ENCODE measurements at regions not wholly inside any gene's neighbourhood (a gene's known extent, or its start where the extent isn't known, plus 50 kb on each side); places are given as distances from the start of the nearest gene placed in this dataset.

DNA sequence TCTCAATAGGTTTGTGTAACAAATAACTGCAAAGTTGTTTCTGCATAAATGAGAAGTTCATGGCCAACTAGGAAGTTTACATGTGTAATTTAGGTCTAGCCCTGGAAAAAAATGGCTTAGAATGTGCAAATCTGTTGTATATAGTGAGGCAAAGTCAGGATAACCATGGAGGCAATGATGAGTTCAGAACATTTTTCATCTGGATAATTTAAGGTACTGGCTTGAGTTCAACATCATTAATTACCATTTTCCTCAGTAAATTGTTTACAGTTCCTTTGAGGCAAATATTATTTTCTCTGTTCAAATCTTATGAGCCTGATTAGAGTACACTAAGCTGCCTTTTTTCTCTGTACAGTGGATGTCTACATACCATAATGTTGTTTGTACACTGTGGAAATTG lies 1259.0 kb upstream of the NUDT12 start:
- no peaks in the 10 kb centered on the region for H3K9me2 ChIP-seq (replicated peaks; ENCODE audit: insufficient read depth)
- H4K20me1 ChIP-seq (ENCODE audit: insufficient read depth, poor library complexity, severe bottlenecking) = no peaks in the 10 kb centered on the region
- no peaks in the 10 kb centered on the region for H3K9me3 ChIP-seq (ENCODE audit: low read depth)
- no peaks in the 10 kb centered on the region for H3K79me2 ChIP-seq
- no peak overlapping the region for H2AFZ ChIP-seq
- TF ChIP-seq EZH2phosphoT487 (IDR thresholded peaks at IDR 0.05; ENCODE audit: low read depth, severe bottlenecking, unreplicated experiment) = no peak
- no peak for TF ChIP-seq EZH2 (IDR thresholded peaks at IDR 0.05; ENCODE audit: borderline replicate concordance)
- TF ChIP-seq, protein P1, sequence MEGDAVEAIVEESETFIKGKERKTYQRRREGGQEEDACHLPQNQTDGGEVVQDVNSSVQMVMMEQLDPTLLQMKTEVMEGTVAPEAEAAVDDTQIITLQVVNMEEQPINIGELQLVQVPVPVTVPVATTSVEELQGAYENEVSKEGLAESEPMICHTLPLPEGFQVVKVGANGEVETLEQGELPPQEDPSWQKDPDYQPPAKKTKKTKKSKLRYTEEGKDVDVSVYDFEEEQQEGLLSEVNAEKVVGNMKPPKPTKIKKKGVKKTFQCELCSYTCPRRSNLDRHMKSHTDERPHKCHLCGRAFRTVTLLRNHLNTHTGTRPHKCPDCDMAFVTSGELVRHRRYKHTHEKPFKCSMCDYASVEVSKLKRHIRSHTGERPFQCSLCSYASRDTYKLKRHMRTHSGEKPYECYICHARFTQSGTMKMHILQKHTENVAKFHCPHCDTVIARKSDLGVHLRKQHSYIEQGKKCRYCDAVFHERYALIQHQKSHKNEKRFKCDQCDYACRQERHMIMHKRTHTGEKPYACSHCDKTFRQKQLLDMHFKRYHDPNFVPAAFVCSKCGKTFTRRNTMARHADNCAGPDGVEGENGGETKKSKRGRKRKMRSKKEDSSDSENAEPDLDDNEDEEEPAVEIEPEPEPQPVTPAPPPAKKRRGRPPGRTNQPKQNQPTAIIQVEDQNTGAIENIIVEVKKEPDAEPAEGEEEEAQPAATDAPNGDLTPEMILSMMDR (IDR thresholded peaks at IDR 0.05; ENCODE audit: poor library complexity) = no peak
- H3K4me1 ChIP-seq (ENCODE audit: insufficient read depth) = no peaks in the 10 kb centered on the region
- no peak for DNase-seq (ENCODE audit: low spot score)
- no peak overlapping the region for H3K27ac ChIP-seq
- no peak overlapping the region for H3K4me2 ChIP-seq
- no peaks in the 10 kb centered on the region for H3K36me3 ChIP-seq (replicated peaks; ENCODE audit: insufficient read depth, low read depth)
- H3K27me3 ChIP-seq = no peaks in the 10 kb centered on the region
- H3K4me3 ChIP-seq = no peak overlapping the region

DNA sequence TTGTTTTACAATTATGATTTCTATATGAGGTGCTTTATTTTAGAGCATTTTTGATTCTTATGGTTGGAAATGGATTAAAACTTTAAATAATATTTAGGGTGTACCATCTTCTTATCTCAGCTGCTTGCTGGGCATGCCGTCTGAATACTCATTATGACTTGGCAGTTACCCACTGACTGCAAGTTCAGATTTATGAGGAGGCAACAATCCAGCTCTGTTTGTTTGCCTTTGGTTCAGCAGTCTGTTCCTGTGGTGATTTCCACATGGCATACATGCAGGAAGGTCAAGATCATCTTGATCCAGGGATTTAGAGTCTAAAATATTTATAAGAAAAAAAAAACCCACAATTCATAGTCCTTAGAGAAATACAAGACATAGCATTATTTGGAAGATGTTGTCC lies 1254.5 kb upstream of the NUDT12 start:
- Histone ChIP-seq H3K36me3 (replicated peaks; ENCODE audit: insufficient read depth, low read depth) (no peaks in the 10 kb centered on the region), H2AFZ (no peak overlapping the region), H3K4me2 (no peak overlapping the region), H3K4me3 (no peak overlapping the region), H4K20me1 (ENCODE audit: insufficient read depth, poor library complexity, severe bottlenecking) (no peaks in the 10 kb centered on the region), H3K27me3 (no peaks in the 10 kb centered on the region), H3K9me2 (replicated peaks; ENCODE audit: insufficient read depth) (no peaks in the 10 kb centered on the region), H3K79me2 (no peaks in the 10 kb centered on the region), H3K4me1 (ENCODE audit: insufficient read depth) (no peaks in the 10 kb centered on the region), H3K27ac (no peak overlapping the region), H3K9me3 (ENCODE audit: low read depth) (no peaks in the 10 kb centered on the region)
- no peak for DNase-seq (ENCODE audit: low spot score)
- WGBS (ENCODE audit: low lambda C conversion rate, missing lambda C conversion rate) = 52% methylated on average over 1 of the region's 1 CpG
- no peak for TF ChIP-seq EZH2 (IDR thresholded peaks at IDR 0.05; ENCODE audit: borderline replicate concordance)

DNA sequence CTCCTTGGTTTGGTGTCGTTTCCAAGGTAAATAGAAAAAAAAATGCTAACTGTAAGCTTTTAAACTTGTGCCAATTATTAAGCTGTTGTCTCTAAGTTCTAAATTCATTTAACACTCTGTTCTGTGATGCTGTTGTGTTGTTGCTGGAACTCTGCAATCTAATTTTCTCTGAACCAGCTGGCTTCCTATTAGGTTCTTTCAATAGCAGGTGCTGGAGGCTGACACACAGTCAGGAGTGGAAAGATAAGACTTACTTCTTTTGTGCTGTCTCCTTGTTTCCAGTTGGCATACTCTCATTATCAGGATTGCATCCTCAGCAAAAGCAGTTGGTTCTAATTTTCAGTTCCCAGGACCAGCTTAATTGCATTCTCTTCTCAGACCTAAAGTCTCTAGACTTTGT lies 1252.6 kb upstream of the NUDT12 start:
- DNase-seq (ENCODE audit: low spot score) = no peak
- WGBS (ENCODE audit: low lambda C conversion rate, missing lambda C conversion rate) = 71% methylated on average over 1 of the region's 1 CpG
- H3K36me3 ChIP-seq (replicated peaks; ENCODE audit: insufficient read depth, low read depth) = no peaks in the 10 kb centered on the region
- no peaks in the 10 kb centered on the region for H3K27me3 ChIP-seq
- no peaks in the 10 kb centered on the region for H3K9me3 ChIP-seq (ENCODE audit: low read depth)
- no peaks in the 10 kb centered on the region for H3K9me2 ChIP-seq (replicated peaks; ENCODE audit: insufficient read depth)
- H3K79me2 ChIP-seq = no peaks in the 10 kb centered on the region
- H2AFZ ChIP-seq = no peak overlapping the region
- H3K4me2 ChIP-seq = no peak overlapping the region
- TF ChIP-seq, protein P1 (IDR thresholded peaks at IDR 0.05; ENCODE audit: poor library complexity) = no peak
- TF ChIP-seq EZH2phosphoT487 (IDR thresholded peaks at IDR 0.05; ENCODE audit: low read depth, severe bottlenecking, unreplicated experiment) (no peak), EZH2 (IDR thresholded peaks at IDR 0.05; ENCODE audit: borderline replicate concordance) (no peak)
- no peaks in the 10 kb centered on the region for H4K20me1 ChIP-seq (ENCODE audit: insufficient read depth, poor library complexity, severe bottlenecking)
- H3K27ac ChIP-seq = no peak overlapping the region
- no peak overlapping the region for H3K4me3 ChIP-seq
- no peaks in the 10 kb centered on the region for H3K4me1 ChIP-seq (ENCODE audit: insufficient read depth)

- 58% methylated on average over 4 of the region's 4 CpGs for WGBS (ENCODE audit: low lambda C conversion rate, missing lambda C conversion rate)
Observed at GRCh38 chr5:104800440-104801048, 1238.0 kb upstream of the NUDT12 start.

More at GRCh38 chr5:104800440-104801048, 1238.0 kb upstream of the NUDT12 start:
- Histone ChIP-seq H3K27me3 (no peaks in the 10 kb centered on the region), H3K4me2 (no peak overlapping the region), H3K27ac (no peak overlapping the region), H4K20me1 (ENCODE audit: insufficient read depth, poor library complexity, severe bottlenecking) (no peaks in the 10 kb centered on the region), H3K4me1 (ENCODE audit: insufficient read depth) (no peaks in the 10 kb centered on the region), H2AFZ (no peak overlapping the region), H3K4me3 (no peak overlapping the region), H3K79me2 (no peaks in the 10 kb centered on the region), H3K36me3 (replicated peaks; ENCODE audit: insufficient read depth, low read depth) (no peaks in the 10 kb centered on the region), H3K9me2 (replicated peaks; ENCODE audit: insufficient read depth) (no peaks in the 10 kb centered on the region), H3K9me3 (ENCODE audit: low read depth) (no peaks in the 10 kb centered on the region)
- TF ChIP-seq, protein P1 (IDR thresholded peaks at IDR 0.05; ENCODE audit: poor library complexity) = no peak
- TF ChIP-seq EZH2phosphoT487 (IDR thresholded peaks at IDR 0.05; ENCODE audit: low read depth, severe bottlenecking, unreplicated experiment) = no peak
- no peak for TF ChIP-seq EZH2 (IDR thresholded peaks at IDR 0.05; ENCODE audit: borderline replicate concordance)
- no peak for DNase-seq (ENCODE audit: low spot score)
